Esophagus muscularis mucosa (tissue), 3 donors: ENCODE measurements at regions not wholly inside any gene's neighbourhood (a gene's known extent, or its start where the extent isn't known, plus 50 kb on each side); places are given as distances from the start of the nearest gene placed in this dataset.

Experiments
- EP300 ChIP-seq: sonication (generic); formaldehyde crosslinking; IDR thresholded peaks from one replicate; pipeline ENCODE4 v1.6.1; 2017; ENCODE audit warnings: antibody characterized with exemption
- POLR2AphosphoS5 ChIP-seq, 2 donors: sonication (generic); formaldehyde crosslinking; IDR thresholded peaks; one replicate each; pipeline ENCODE4 v1.6.1; 2017; ENCODE audit warnings: antibody characterized with exemption in 2 of 2

DNA sequence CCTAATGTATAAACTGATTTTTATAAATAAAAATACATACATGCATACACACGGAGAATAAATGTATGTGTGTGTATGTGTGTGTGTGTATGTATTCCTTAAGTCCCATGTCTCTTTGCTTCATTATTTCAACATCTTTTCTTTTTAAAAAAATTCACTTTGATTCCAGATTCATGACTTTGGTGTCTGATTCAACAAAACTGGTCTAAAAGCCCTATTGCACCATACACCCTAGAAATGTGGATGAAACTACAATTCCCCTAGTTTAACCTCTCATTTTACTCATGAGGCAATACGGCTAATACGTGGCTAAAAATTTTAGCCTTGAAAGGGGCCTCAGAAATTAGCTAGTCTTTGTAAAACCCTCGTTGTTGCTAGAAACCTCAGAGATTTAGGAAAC, 228.1 kb downstream of the ADAMTS9 start:
- TF ChIP-seq POLR2AphosphoS5 (IDR thresholded peaks at IDR 0.05) (no peak), EP300 (no peak)
